MCF 10A (cell line): ENCODE measurements at regions not wholly inside any gene's neighbourhood (a gene's known extent, or its start where the extent isn't known, plus 50 kb on each side); places are given as distances from the start of the nearest gene placed in this dataset.

Experiments used
- BruUV-seq: library from RNA; stranded (reverse); fragments of 400-500 nt; replicated peaks from 2 replicates; lab custom pipeline; 2021; lab: Mats Ljungman, UMichigan
- CTCF ChIA-PET: fragments of 300-600 bp; sonication (Branson Sonifier 250); formaldehyde crosslinking; extraction: SDS; loops from one replicate; lab custom pipeline; 2021; ENCODE audit warnings: antibody characterized with exemption, inconsistent platforms; lab: Yijun Ruan, JAX
- POLR2A ChIA-PET: fragments of 300-600, 350-650 bp; sonication (Branson Sonifier 250); formaldehyde crosslinking; extraction: SDS; loops from one replicate; lab custom pipeline; 2020; ENCODE audit warnings: antibody characterized with exemption, inconsistent platforms; lab: Yijun Ruan, JAX
- DNase-seq: peaks from one replicate; pipeline ENCODE4 v3.0.0-alpha.2; 2018; ENCODE audit not compliant: unreplicated experiment
- H3K27ac Mint-ChIP-seq: one replicate; pipeline ENCODE4 v1.8.0; 2022; ENCODE audit warnings: mild to moderate bottlenecking, low read depth, mixed read lengths; ENCODE audit not compliant: unreplicated experiment
- H3K27me3 Mint-ChIP-seq: one replicate; pipeline ENCODE4 v1.8.0; 2022; ENCODE audit warnings: mixed read lengths; ENCODE audit not compliant: insufficient read depth, unreplicated experiment
- H3K36me3 Mint-ChIP-seq: one replicate; pipeline ENCODE4 v1.8.0; 2022; ENCODE audit warnings: mild to moderate bottlenecking, moderate library complexity, mixed read lengths; ENCODE audit not compliant: insufficient read depth, unreplicated experiment
- H3K4me1 Mint-ChIP-seq: one replicate; pipeline ENCODE4 v1.8.0; 2022; ENCODE audit warnings: mixed read lengths; ENCODE audit not compliant: insufficient read depth, unreplicated experiment
- H3K4me3 Mint-ChIP-seq: one replicate; pipeline ENCODE4 v1.8.0; 2022; ENCODE audit warnings: mild to moderate bottlenecking, moderate library complexity, mixed read lengths; ENCODE audit not compliant: unreplicated experiment
- H3K9me3 Mint-ChIP-seq: one replicate; pipeline ENCODE4 v1.8.0; 2022; ENCODE audit warnings: mixed read lengths; ENCODE audit not compliant: unreplicated experiment
- intact Hi-C: fragments of 100-400 bp; cut with micrococcal nuclease; formaldehyde crosslinking; loops from 2 replicates; pipeline ENCODE4 v1.14.1; 2022
- TF ChIP-seq, protein P1 (sequence below): fragments of 200-600 bp; IDR thresholded peaks from one replicate; pipeline ENCODE4 v1.8.0; 2022; ENCODE audit warnings: antibody characterized with exemption, mild to moderate bottlenecking; ENCODE audit not compliant: unreplicated experiment

DNA sequence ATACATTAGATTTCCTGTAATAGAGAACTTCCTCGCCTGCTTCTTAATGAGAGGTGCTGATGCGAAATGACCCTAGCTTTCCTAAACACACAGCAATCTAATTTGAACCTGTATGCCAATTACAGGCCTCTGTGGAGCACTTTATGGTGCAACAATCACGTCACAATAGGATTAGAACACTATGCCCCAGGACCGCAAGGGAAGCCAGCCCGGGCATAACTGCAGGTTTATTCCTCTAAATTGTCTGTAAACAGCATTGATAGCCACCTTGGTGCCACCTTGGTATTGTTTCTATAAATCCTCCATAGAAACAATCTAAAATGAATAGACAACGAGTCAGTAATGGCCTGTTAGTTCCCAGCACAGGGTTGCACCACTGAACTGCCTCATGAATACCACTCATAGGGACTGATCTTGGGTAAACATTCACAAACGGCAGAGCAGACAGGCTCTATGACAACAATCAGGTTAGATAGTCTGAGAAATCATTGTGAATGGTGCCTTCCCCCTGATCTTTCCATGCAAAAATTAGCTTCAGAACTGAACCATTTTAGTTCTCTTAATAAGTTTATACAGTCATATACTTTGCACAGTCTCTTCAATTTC lies 182.5 kb upstream of the OBI1 start:
- intact Hi-C loops: no loop called here
- ChIA-PET CTCF (interaction anchor here (0.7 kb wide), 1 partner anchor 550 kb away, joined by 3 read pairs; no protein-coding TSS in a partner anchor), POLR2A (no interaction called here)
- Mint-ChIP-seq H3K36me3 (no peaks in the 10 kb centered on the region), H3K4me1 (no peaks in the 10 kb centered on the region), H3K27ac (no peak overlapping the region), H3K9me3 (no peaks in the 10 kb centered on the region), H3K4me3 (no peak overlapping the region), H3K27me3 (peaks cover 17% of the 10 kb centered on the region)
- TF ChIP-seq, protein P1, sequence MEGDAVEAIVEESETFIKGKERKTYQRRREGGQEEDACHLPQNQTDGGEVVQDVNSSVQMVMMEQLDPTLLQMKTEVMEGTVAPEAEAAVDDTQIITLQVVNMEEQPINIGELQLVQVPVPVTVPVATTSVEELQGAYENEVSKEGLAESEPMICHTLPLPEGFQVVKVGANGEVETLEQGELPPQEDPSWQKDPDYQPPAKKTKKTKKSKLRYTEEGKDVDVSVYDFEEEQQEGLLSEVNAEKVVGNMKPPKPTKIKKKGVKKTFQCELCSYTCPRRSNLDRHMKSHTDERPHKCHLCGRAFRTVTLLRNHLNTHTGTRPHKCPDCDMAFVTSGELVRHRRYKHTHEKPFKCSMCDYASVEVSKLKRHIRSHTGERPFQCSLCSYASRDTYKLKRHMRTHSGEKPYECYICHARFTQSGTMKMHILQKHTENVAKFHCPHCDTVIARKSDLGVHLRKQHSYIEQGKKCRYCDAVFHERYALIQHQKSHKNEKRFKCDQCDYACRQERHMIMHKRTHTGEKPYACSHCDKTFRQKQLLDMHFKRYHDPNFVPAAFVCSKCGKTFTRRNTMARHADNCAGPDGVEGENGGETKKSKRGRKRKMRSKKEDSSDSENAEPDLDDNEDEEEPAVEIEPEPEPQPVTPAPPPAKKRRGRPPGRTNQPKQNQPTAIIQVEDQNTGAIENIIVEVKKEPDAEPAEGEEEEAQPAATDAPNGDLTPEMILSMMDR: no peak
- BruUV-seq: no TSS peak
- DNase-seq: no peak

DNA sequence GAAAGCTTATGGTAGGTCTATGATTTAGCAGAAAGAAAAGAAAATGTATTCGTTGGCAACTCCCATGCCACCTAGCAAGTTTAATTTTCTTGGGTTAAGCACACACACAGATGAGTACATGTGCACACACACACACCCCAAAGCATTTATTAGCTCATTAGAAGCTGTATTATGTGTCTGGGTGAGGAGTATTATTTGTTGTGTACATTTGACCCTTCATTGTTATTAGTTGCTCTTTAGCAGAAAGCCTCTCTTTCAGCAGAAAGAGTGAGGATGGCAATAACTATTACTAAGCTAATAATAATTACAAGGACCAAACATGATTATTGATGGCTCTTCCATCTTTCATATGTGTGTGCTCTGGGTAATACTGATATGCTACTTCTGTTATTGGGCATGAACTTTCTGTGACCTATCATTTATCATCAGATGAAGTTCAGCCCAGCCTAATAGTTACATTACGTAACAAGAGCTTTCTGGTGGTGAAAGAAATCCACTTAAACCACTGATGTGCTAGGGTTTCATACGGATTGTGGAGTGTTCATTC lies 177.4 kb upstream of the OBI1 start:
- Mint-ChIP-seq H3K4me1 (no peaks in the 10 kb centered on the region), H3K27ac (no peak overlapping the region), H3K36me3 (no peaks in the 10 kb centered on the region), H3K27me3 (peaks cover 40% of the 10 kb centered on the region), H3K4me3 (no peak overlapping the region), H3K9me3 (no peaks in the 10 kb centered on the region)
- intact Hi-C loops: no loop called here
- no peak for DNase-seq
- POLR2A ChIA-PET: no interaction called here
- TF ChIP-seq, protein P1: no peak
- CTCF ChIA-PET: interaction anchor here (1.3 kb wide), 1 partner anchor 8 kb away, joined by 4 read pairs; no protein-coding TSS in a partner anchor
- no TSS peak for BruUV-seq

DNA sequence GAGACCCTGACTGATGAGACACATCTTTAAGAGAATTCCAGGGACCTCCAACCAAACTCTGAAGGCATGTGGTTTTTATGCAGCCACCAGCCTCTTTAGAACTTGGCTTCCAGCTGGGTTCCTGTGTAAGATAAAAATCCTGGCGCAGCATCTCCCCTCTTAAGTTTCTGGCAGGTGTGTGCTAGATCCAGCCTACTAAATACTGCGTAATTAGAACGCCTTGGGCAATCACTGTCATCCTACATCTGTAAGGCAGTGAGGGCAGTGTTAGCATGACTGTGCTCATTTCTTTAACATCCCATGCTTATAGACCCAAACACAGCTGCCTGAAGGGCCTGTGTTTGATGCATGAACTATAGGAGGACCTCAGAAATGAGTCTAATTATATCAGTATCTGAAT lies 173.5 kb upstream of the OBI1 start:
- Mint-ChIP-seq H3K4me3 (no peak overlapping the region), H3K27me3 (peaks cover 77% of the 10 kb centered on the region), H3K27ac (no peak overlapping the region), H3K4me1 (no peaks in the 10 kb centered on the region), H3K36me3 (no peaks in the 10 kb centered on the region), H3K9me3 (no peaks in the 10 kb centered on the region)
- BruUV-seq: no TSS peak
- TF ChIP-seq, protein P1: no peak
- POLR2A ChIA-PET: no interaction called here
- CTCF ChIA-PET: no interaction called here
- intact Hi-C loops: no loop called here
- no peak for DNase-seq

GRCh38 chr13:78830508-78830907 lies 171.6 kb upstream of the OBI1 start:
- BruUV-seq: no TSS peak
- ChIA-PET CTCF (no interaction called here), POLR2A (interaction anchor here (0.6 kb wide), 1 partner anchor 13 kb away, joined by 3 read pairs; no protein-coding TSS in a partner anchor)
- TF ChIP-seq, protein P1: no peak
- no peak for DNase-seq
- Mint-ChIP-seq H3K4me1 (no peaks in the 10 kb centered on the region), H3K27ac (no peak overlapping the region), H3K27me3 (peaks cover 91% of the 10 kb centered on the region), H3K36me3 (no peaks in the 10 kb centered on the region), H3K9me3 (no peaks in the 10 kb centered on the region), H3K4me3 (no peak overlapping the region)
- intact Hi-C loops: no loop called here
